OCI-LY7 (cell line): ENCODE measurements at regions not wholly inside any gene's neighbourhood (a gene's known extent, or its start where the extent isn't known, plus 50 kb on each side); places are given as distances from the start of the nearest gene placed in this dataset.

ENCODE experiments used
- CTCF ChIP-seq: fragments of 200-600 bp; sonication (generic); conservative IDR thresholded peaks from 2 replicates; pipeline ENCODE4 v1.5.1; 2014; ENCODE audit warnings: mild to moderate bottlenecking, antibody characterized with exemption, low read length, moderate library complexity, mixed read lengths
- EZH2phosphoT487 ChIP-seq: fragments of 200-600 bp; sonication (generic); IDR thresholded peaks from 2 replicates; pipeline ENCODE4 v1.6.1; 2018; ENCODE audit warnings: low read depth, borderline replicate concordance, mild to moderate bottlenecking, mixed run types, antibody characterized with exemption, low read length, moderate library complexity, mixed read lengths

DNA sequence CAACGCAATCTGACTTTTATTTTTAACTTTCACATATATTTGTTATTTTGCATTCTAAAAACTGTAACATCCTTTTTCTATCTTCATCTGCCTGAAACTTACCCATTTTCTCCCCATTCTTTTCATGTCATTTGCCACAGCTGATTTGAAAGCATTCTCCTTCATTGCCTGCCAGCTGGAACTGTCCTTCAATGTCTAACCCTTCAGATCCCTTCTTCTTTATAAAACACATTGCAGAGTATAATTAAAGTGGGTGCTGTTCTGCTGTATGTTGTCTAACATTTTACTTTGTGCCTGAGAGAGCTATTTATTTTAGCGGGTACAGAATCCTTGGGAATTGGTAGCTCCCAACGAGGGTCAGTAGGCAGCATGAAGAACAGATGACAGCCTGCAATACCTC, 827.4 kb downstream of the IGSF11 start:
- TF ChIP-seq CTCF (no peak), EZH2phosphoT487 (no peak)
